WERI-Rb-1 (cell line): ENCODE measurements at regions not wholly inside any gene's neighbourhood (a gene's known extent, or its start where the extent isn't known, plus 50 kb on each side); places are given as distances from the start of the nearest gene placed in this dataset.
"Not testable (repeated sequence)": the region's sequence is repeated elsewhere in the genome, so short reads cannot be mapped to it uniquely, and the experiment has no call there.

ENCODE experiments used
- DNase-seq: peaks from one replicate; pipeline ENCODE4 v3.0.0-alpha.2; 2020
- H3K27ac ChIP-seq: fragments of 250-450 bp; sonication (Bioruptor Pico); 2 replicates; pipeline ENCODE4 v1.5.1; 2020; ENCODE audit warnings: mild to moderate bottlenecking, moderate library complexity
- H3K27me3 ChIP-seq: fragments of 250-450 bp; sonication (Bioruptor Pico); 2 replicates; pipeline ENCODE4 v1.5.1; 2021; ENCODE audit warnings: mild to moderate bottlenecking, low read depth, moderate library complexity; ENCODE audit not compliant: insufficient read depth, severe bottlenecking
- H3K36me3 ChIP-seq: fragments of 250-450 bp; sonication (Bioruptor Pico); 2 replicates; pipeline ENCODE4 v1.5.1; 2020; ENCODE audit warnings: mild to moderate bottlenecking, moderate library complexity
- H3K4me3 ChIP-seq: 2 replicates; pipeline ENCODE4 v1.5.1; 2011; ENCODE audit warnings: low read depth, mild to moderate bottlenecking, control low read depth, low read length
- H3K9me3 ChIP-seq: fragments of 250-450 bp; sonication (Bioruptor Pico); 2 replicates; pipeline ENCODE4 v1.5.1; 2021; ENCODE audit warnings: mild to moderate bottlenecking, moderate library complexity; ENCODE audit not compliant: severe bottlenecking
- CTCF ChIP-seq: IDR thresholded peaks from 2 replicates; pipeline ENCODE4 v1.5.1; 2011; ENCODE audit warnings: low read depth, mild to moderate bottlenecking, control low read depth, inconsistent platforms, low read length

GRCh38 chr13:50758796-50759195 lies 84.7 kb downstream of the DLEU7 start:
- no peak for DNase-seq
- Histone ChIP-seq H3K36me3 (no peaks in the 10 kb centered on the region), H3K27me3 (no peaks in the 10 kb centered on the region), H3K9me3 (no peaks in the 10 kb centered on the region), H3K27ac (no peak overlapping the region), H3K4me3 (no peak overlapping the region)
- TF ChIP-seq CTCF: no peak

DNA sequence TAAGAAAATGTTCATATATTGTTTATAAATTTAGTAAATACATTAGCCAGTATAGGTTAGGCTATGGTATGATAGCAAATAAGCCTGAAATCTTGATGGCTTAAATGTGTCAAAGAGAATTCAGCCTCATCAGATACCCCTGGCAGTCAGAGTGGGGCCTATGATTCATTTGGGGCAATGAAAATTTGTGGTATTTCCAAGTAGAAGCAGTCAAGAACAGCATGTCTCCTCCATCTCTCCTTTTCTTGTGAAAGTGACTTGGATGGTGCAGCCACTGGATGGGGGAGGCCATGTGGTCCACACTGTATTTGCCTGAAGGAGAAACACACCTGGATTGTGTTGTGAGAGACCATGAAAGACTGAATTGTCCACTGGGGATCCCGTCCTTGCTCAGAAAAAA lies 82.7 kb downstream of the DLEU7 start:
- DNase-seq: no peak
- no peaks in the 10 kb centered on the region for H3K27me3 ChIP-seq
- H3K27ac ChIP-seq: no peak overlapping the region
- H3K36me3 ChIP-seq: no peaks in the 10 kb centered on the region
- no peak overlapping the region for H3K4me3 ChIP-seq
- no peak for TF ChIP-seq CTCF
- no peaks in the 10 kb centered on the region for H3K9me3 ChIP-seq

DNA sequence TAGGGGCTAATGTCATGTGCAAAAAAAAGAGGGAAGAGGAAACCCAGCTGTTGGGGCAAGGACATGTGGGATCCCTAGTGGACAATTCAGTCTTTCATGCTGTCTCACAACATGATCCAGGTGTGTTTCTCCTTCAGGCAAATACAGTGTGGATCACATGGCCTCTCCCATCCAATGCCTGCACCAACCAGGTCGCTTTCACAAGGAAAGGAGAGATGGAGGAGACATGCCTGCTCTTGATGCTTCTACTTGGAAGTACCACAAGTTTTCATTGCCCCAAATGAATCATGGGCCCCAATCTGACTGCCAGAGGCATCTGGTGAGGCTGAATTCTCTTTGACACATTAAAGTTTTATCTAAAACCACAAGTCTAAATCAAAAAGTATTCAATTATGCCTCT lies 82.1 kb downstream of the DLEU7 start:
- no peak for TF ChIP-seq CTCF
- H3K4me3 ChIP-seq: no peak overlapping the region
- H3K27me3 ChIP-seq: no peaks in the 10 kb centered on the region

GRCh38 chr13:50762969-50763567 lies 80.4 kb downstream of the DLEU7 start:
- H3K36me3 ChIP-seq: no peaks in the 10 kb centered on the region
- no peak for DNase-seq
- no peak overlapping the region for H3K4me3 ChIP-seq
- no peaks in the 10 kb centered on the region for H3K27me3 ChIP-seq
- no peak overlapping the region for H3K27ac ChIP-seq
- TF ChIP-seq CTCF: no peak
- H3K9me3 ChIP-seq: no peaks in the 10 kb centered on the region

More for the DNA sequence above, 82.1 kb downstream of the DLEU7 start:
- no peaks in the 10 kb centered on the region for H3K36me3 ChIP-seq
- no peaks in the 10 kb centered on the region for H3K9me3 ChIP-seq
- no peak overlapping the region for H3K27ac ChIP-seq
- DNase-seq: no peak

GRCh38 chr13:50766013-50766412 lies 77.5 kb downstream of the DLEU7 start:
- DNase-seq: no peak
- no peaks in the 10 kb centered on the region for H3K27me3 ChIP-seq
- H3K9me3 ChIP-seq: no peaks in the 10 kb centered on the region
- no peak for TF ChIP-seq CTCF
- H3K4me3 ChIP-seq: no peak overlapping the region
- H3K27ac ChIP-seq: no peak overlapping the region
- H3K36me3 ChIP-seq: no peaks in the 10 kb centered on the region

DNA sequence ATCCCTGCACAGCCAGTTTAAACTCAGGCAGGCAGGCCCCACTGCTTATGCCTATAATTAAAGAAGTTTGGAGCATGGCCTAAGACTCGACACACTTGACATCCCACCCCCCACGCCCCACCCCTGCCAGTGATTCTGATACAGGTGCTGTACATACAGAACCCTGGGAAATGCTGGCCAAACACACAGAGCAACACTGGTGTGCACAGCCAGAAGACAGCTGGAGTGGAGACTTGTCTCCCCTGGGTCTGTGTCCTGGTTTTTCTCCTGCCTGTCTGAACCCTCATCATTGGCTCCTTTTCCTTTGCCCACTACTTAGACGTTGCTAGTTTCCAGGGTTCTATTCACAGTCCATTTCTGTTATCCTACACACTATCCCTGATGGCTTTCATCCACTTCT lies 76.8 kb downstream of the DLEU7 start:
- Histone ChIP-seq H3K27ac (no peak overlapping the region), H3K9me3 (no peaks in the 10 kb centered on the region), H3K27me3 (no peaks in the 10 kb centered on the region), H3K36me3 (no peaks in the 10 kb centered on the region), H3K4me3 (no peak overlapping the region)
- DNase-seq: no peak
- TF ChIP-seq CTCF: no peak

- not testable (repeated sequence) for H3K9me3 ChIP-seq, H3K27me3 ChIP-seq, H3K4me3 ChIP-seq, DNase-seq, H3K27ac ChIP-seq, H3K36me3 ChIP-seq
Measured at GRCh38 chr13:50772881-50773280, 70.6 kb downstream of the DLEU7 start.
